Fibroblast of villous mesenchyme (primary cell): ENCODE measurements at regions not wholly inside any gene's neighbourhood (a gene's known extent, or its start where the extent isn't known, plus 50 kb on each side); places are given as distances from the start of the nearest gene placed in this dataset.
"Not testable (repeated sequence)": the region's sequence is repeated elsewhere in the genome, so short reads cannot be mapped to it uniquely, and the experiment has no call there.

Source experiments
- DNase-seq: peaks from one replicate; pipeline ENCODE4 v3.0.0-alpha.2; 2010; ENCODE audit warnings: low read depth
- H3K4me3 ChIP-seq: 2 replicates; pipeline ENCODE4 v1.5.1; 2011; ENCODE audit warnings: low read depth, mild to moderate bottlenecking, low read length
- TF ChIP-seq, protein P1 (sequence below): IDR thresholded peaks from 2 replicates; pipeline ENCODE4 v1.5.1; 2012; ENCODE audit warnings: low read depth, mild to moderate bottlenecking, low read length; ENCODE audit not compliant: insufficient read depth

DNA sequence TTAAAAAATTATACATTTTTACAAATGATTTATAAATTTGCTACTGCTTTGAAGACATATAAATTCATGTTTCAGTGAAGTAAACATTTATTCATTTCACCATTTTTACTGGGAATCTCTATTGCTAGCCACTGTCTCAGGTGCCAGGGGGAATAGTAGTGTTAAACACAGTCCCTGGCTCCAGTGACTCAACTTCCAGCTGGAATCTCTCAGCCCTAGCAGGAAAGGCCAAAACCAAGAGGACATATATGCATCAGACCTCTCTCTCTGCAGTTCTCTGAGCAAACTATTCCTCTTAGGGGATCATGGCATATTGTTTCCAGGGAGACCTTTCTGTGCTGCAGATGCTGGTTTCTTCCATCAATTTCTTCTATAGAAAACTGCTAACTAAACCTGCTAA, 1009.0 kb upstream of the LCORL start:
- TF ChIP-seq, protein P1, sequence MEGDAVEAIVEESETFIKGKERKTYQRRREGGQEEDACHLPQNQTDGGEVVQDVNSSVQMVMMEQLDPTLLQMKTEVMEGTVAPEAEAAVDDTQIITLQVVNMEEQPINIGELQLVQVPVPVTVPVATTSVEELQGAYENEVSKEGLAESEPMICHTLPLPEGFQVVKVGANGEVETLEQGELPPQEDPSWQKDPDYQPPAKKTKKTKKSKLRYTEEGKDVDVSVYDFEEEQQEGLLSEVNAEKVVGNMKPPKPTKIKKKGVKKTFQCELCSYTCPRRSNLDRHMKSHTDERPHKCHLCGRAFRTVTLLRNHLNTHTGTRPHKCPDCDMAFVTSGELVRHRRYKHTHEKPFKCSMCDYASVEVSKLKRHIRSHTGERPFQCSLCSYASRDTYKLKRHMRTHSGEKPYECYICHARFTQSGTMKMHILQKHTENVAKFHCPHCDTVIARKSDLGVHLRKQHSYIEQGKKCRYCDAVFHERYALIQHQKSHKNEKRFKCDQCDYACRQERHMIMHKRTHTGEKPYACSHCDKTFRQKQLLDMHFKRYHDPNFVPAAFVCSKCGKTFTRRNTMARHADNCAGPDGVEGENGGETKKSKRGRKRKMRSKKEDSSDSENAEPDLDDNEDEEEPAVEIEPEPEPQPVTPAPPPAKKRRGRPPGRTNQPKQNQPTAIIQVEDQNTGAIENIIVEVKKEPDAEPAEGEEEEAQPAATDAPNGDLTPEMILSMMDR, result no peak
- DNase-seq, result no peak
- no peak overlapping the region for H3K4me3 ChIP-seq

DNA sequence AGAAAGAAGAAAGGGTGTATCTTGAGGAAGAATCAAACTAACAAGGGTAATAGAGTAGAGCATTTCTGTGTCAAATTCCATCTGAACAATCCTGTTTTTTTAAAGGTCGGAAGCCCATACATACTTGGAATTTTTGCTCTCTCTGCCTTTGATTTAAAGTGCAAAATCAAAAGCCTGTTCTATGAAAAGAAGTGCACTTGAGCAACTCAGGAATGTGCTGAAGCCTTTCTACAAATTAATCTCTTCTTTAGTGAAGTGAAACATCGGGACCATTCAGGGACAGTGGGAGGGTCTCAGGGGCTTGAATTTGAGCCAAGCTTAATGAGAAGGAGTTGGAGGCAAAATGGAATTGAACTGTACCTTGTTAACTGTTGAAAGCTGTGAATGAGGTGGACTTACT, 1008.5 kb upstream of the LCORL start:
- DNase-seq, result no peak
- no peak overlapping the region for H3K4me3 ChIP-seq
- TF ChIP-seq, protein P1, result no peak

DNA sequence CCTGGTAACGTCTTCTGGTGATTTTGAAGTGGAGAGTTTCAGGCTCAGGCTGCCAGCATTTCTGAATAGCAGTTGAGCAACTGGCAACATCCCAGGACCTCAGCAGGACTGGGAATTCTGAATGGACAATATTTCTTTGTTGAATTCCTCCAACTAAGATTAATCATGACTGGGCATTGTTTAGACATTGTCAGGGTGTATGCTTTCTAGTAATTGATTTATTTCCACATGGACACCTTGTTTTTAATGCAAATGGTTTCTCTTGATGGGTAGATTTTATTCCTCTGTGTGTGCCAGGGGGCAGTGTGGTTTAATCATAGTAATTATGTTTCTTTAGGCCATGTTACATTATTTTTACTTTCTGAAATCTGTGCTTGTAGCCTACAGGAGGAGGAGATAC, 1004.7 kb upstream of the LCORL start:
- DNase-seq, result peak; percentile 8
- TF ChIP-seq, protein P1, result peak; percentile 17
- no peak overlapping the region for H3K4me3 ChIP-seq

DNA sequence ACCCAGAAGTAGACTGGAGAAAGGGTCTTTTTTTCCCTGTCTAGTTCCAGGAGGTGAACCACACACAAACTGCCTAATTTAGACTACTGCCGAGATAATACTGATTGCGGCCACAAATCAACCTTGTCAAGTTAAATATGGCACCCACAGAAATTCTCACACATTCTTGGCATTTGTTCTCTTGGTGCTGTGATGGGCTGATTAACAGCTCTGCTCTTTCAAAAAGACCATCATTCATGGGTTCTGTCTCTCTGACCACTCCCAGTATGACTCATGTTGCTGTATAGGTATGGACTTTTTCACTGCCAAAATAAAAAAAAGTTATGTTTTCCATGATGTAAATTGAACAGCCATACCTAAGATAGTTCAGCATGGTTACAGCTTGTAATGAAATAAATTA, 1003.5 kb upstream of the LCORL start:
- TF ChIP-seq, protein P1, result no peak
- no peak overlapping the region for H3K4me3 ChIP-seq
- no peak for DNase-seq

DNA sequence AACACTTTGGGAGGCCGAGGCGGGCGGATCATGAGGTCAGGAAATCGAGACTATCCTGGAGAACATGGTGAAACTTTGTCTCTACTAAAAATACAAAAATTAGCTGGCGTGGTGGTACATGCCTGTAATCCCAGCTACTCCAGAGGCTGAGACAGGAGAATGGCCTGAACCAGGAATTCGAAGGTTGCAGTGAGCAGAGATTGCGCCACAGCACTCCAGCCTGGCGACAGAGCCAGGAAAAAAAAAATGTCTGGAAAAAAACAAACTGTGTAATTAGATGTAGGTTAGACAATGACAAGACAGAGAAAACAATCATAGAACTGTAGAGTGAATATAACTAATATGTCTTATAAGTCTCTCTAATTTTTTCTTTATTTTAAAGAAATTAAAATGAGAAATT, 1002.5 kb upstream of the LCORL start:
- TF ChIP-seq, protein P1, result no peak
- no peak overlapping the region for H3K4me3 ChIP-seq
- no peak for DNase-seq

DNA sequence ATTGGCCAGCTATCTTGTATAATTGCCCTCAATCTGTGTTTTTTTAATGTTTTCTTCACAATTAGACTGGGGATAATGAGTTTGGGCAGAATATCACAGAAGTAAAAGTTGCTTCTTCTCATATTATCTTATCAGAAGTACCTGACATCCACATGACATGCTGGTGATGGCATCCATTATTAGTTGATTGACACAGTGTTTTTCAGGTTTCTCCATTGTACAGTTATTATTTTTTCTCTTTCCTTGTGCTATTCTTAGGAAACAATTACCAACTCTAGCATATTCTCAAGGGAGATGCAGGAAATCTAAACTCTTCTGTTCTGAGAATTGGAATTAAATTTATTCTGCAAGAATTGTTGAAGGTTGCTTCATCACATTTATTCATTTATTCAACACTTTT, 1000.1 kb upstream of the LCORL start:
- no peak overlapping the region for H3K4me3 ChIP-seq
- no peak for DNase-seq
- TF ChIP-seq, protein P1, result no peak

DNA sequence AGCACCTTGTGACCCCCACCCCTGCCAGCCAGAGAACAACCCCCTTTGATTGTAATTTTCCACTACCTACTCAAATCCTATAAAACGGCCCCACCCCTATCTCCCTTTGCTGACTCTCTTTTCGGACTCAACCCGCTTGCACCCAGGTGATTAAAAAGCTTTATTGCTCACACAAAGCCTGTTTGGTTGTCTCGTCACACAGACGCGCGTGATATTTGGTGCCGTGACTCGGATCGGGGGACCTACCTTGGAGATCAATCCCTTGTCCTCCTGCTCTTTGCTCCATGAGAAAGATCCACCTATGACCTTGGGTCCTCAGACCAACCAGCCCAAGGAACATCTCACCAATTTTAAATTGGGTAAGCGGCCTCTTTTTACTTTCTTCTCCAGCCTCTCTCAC, 995.0 kb upstream of the LCORL start:
- not testable (repeated sequence) for H3K4me3 ChIP-seq, DNase-seq
